IMR-90 (cell line): ENCODE measurements at regions not wholly inside any gene's neighbourhood (a gene's known extent, or its start where the extent isn't known, plus 50 kb on each side); places are given as distances from the start of the nearest gene placed in this dataset.

ENCODE experiments used
- ATAC-seq: fragments of 200-7000 bp; cut with Tn5 transposase; 2 replicates; pipeline ENCODE4 v1.9.1; 2020; ENCODE audit warnings: low read depth, mild to moderate bottlenecking, moderate library complexity
- BruUV-seq: library from RNA; stranded (reverse); fragments of 400-500 nt; replicated peaks from 2 replicates; lab custom pipeline; 2021; lab: Mats Ljungman, UMichigan
- CTCF ChIA-PET: fragments of 300-600 bp; formaldehyde crosslinking; extraction: SDS; loops from one replicate; lab custom pipeline; 2021; ENCODE audit warnings: antibody characterized with exemption; lab: Yijun Ruan, JAX
- POLR2A ChIA-PET: fragments of 300-600 bp; sonication (Branson Sonifier 250); formaldehyde crosslinking; loops from one replicate; lab custom pipeline; 2022; ENCODE audit warnings: antibody characterized with exemption; ENCODE audit not compliant: unreplicated experiment; lab: Charles Lee
- DNase-seq: peaks from one replicate; pipeline ENCODE4 v3.0.0; 2013
- H2AFZ ChIP-seq: replicated peaks from 2 replicates; pipeline ENCODE3; 2013; ENCODE audit warnings: low read length, mild to moderate bottlenecking; ENCODE audit not compliant: poor library complexity
- H2AK5ac ChIP-seq: 2 replicates; pipeline ENCODE4 v1.6.1; 2013; ENCODE audit warnings: low read depth, low read length, inconsistent platforms
- H2AK9ac ChIP-seq: replicated peaks from 2 replicates; pipeline ENCODE3; 2013; ENCODE audit warnings: mild to moderate bottlenecking, low read depth, low read length, moderate library complexity; ENCODE audit not compliant: poor library complexity
- H2BK120ac ChIP-seq: 2 replicates; pipeline ENCODE4 v1.6.1; 2013; ENCODE audit warnings: low read depth, low read length, inconsistent platforms
- H2BK15ac ChIP-seq: 3 replicates; pipeline ENCODE4 v1.6.1; 2013; ENCODE audit warnings: low read depth, low read length, inconsistent platforms
- H2BK20ac ChIP-seq: 2 replicates; pipeline ENCODE4 v1.6.1; 2013; ENCODE audit warnings: low read depth, mild to moderate bottlenecking, inconsistent platforms, low read length, moderate library complexity
- H2BK5ac ChIP-seq: 2 replicates; pipeline ENCODE4 v1.6.1; 2013; ENCODE audit warnings: mild to moderate bottlenecking, low read depth, low read length, inconsistent platforms; ENCODE audit not compliant: poor library complexity, severe bottlenecking
- H3K14ac ChIP-seq: replicated peaks from 2 replicates; pipeline ENCODE4 v1.6.1; 2013; ENCODE audit warnings: low read depth, low read length, inconsistent platforms
- H3K18ac ChIP-seq: 2 replicates; pipeline ENCODE4 v1.6.1; 2013; ENCODE audit warnings: low read depth, low read length, control low read depth
- H3K23ac ChIP-seq: 2 replicates; pipeline ENCODE4 v1.6.1; 2013; ENCODE audit warnings: low read depth, low read length, inconsistent platforms
- H3K27ac ChIP-seq: 2 replicates; pipeline ENCODE4 v1.5.1; 2013; ENCODE audit warnings: mild to moderate bottlenecking, control low read depth, low read length; ENCODE audit not compliant: insufficient read depth
- H3K27me3 ChIP-seq: 2 replicates; pipeline ENCODE4 v1.6.1; 2013; ENCODE audit warnings: low read length; ENCODE audit not compliant: control insufficient read depth, insufficient read depth
- H3K36me3 ChIP-seq: 2 replicates; pipeline ENCODE4 v1.6.1; 2013; ENCODE audit warnings: low read length, mixed read lengths; ENCODE audit not compliant: control insufficient read depth, insufficient read depth
- H3K4ac ChIP-seq: 2 replicates; pipeline ENCODE4 v1.6.1; 2013; ENCODE audit warnings: low read depth, low read length, inconsistent platforms
- H3K4me1 ChIP-seq: 2 replicates; pipeline ENCODE4 v1.6.1; 2013; ENCODE audit warnings: low read length, mixed read lengths; ENCODE audit not compliant: control insufficient read depth, insufficient read depth
- H3K4me2 ChIP-seq: 2 replicates; pipeline ENCODE4 v1.6.1; 2013; ENCODE audit warnings: low read depth, mild to moderate bottlenecking, control low read depth, low read length, moderate library complexity
- H3K4me3 ChIP-seq: 2 replicates; pipeline ENCODE4 v1.5.1; 2013; ENCODE audit warnings: low read depth, mild to moderate bottlenecking, control low read depth, low read length, moderate library complexity; ENCODE audit not compliant: insufficient read depth
- H3K56ac ChIP-seq: 2 replicates; pipeline ENCODE4 v1.6.1; 2013; ENCODE audit warnings: low read length, inconsistent platforms; ENCODE audit not compliant: insufficient read depth; ENCODE audit errors: extremely low read depth
- H3K79me1 ChIP-seq, 2 experiments: 2 replicates each; pipeline ENCODE4 v1.6.1; 2013; ENCODE audit warnings: low read length in 2 of 2, inconsistent platforms in 1 of 2, low read depth in 1 of 2
- H3K9ac ChIP-seq: 2 replicates; pipeline ENCODE4 v1.6.1; 2013; ENCODE audit warnings: low read depth, low read length, control low read depth
- H3K9me1 ChIP-seq: 2 replicates; pipeline ENCODE4 v1.6.1; 2013; ENCODE audit warnings: low read length, inconsistent platforms; ENCODE audit not compliant: insufficient read depth
- H3K9me3 ChIP-seq: 2 replicates; pipeline ENCODE4 v1.6.1; 2013; ENCODE audit warnings: low read length; ENCODE audit not compliant: control insufficient read depth, insufficient read depth
- H4K20me1 ChIP-seq: 2 replicates; pipeline ENCODE4 v1.6.1; 2013; ENCODE audit warnings: low read length, inconsistent platforms; ENCODE audit not compliant: insufficient read depth
- H4K5ac ChIP-seq: 2 replicates; pipeline ENCODE4 v1.6.1; 2013; ENCODE audit warnings: mild to moderate bottlenecking, low read depth, low read length, control low read depth
- H4K8ac ChIP-seq, 2 experiments: 2 replicates each; pipeline ENCODE4 v1.6.1; 2013; ENCODE audit warnings: low read depth in 2 of 2, low read length in 2 of 2, control low read depth in 1 of 2, inconsistent platforms in 1 of 2
- H4K91ac ChIP-seq: 2 replicates; pipeline ENCODE4 v1.6.1; 2013; ENCODE audit warnings: low read depth, low read length, inconsistent platforms; ENCODE audit not compliant: insufficient read depth
- BHLHE40 ChIP-seq: fragments of 150-350 bp; IDR thresholded peaks from 2 replicates; pipeline ENCODE4 v1.6.1; 2016; ENCODE audit warnings: mild to moderate bottlenecking, low read depth, low read length
- CEBPB ChIP-seq: IDR thresholded peaks from 2 replicates; pipeline ENCODE4 v1.6.1; 2012; ENCODE audit warnings: low read depth, low read length, improper control_type of control experiment
- ELK1 ChIP-seq: fragments of 150-350 bp; IDR thresholded peaks from 2 replicates; pipeline ENCODE4 v1.6.1; 2016; ENCODE audit warnings: low read depth, mild to moderate bottlenecking, low read length, moderate library complexity, borderline replicate concordance
- POLR2A ChIP-seq: IDR thresholded peaks from 2 replicates; pipeline ENCODE4 v1.6.1; 2012; ENCODE audit warnings: mild to moderate bottlenecking, low read depth, low read length
- WGBS, 2 experiments: methylation state at CpG; one replicate each; pipeline versions ENCODE4 v1.1.5 to v1.1.7; 2013; ENCODE audit warnings: missing lambda C conversion rate in 2 of 2; ENCODE audit not compliant: insufficient read length in 1 of 2; ENCODE audit errors: extremely low coverage in 2 of 2; 5-methylcytosine and 5-hydroxymethylcytosine counted together
- dilution Hi-C: fragments of 300-500 bp; cut with HindIII; formaldehyde crosslinking; loops from one replicate; pipeline ENCODE4 v1.14.3; 2018; ENCODE audit warnings: low sequenced_read_pairs; ENCODE audit not compliant: unreplicated experiment
- in situ Hi-C: fragments of 300-500 bp; cut with MboI; formaldehyde crosslinking; loops from 3 replicates; pipeline ENCODE4 v1.14.3; 2019; ENCODE audit warnings: low sequenced_read_pairs, inconsistent platforms, mixed read lengths
- intact Hi-C: fragments of 100-400 bp; cut with micrococcal nuclease; formaldehyde crosslinking; loops from 2 replicates; pipeline ENCODE4 v1.10.0; 2022

- Histone ChIP-seq H2AK9ac (no peak overlapping the region), H2AK5ac (no peak overlapping the region), H3K23ac (no peak overlapping the region), H2AFZ (no peak overlapping the region), H4K91ac (no peak overlapping the region), H3K27ac (no peak overlapping the region), H4K5ac (no peak overlapping the region), H3K36me3 (no peaks in the 10 kb centered on the region), H3K4me1 (no peaks in the 10 kb centered on the region), H4K8ac (no peak overlapping the region), H3K4me3 (no peak overlapping the region), H2BK15ac (no peak overlapping the region), H3K79me1 (no peaks in the 10 kb centered on the region), H3K9me1 (no peaks in the 10 kb centered on the region), H3K4ac (no peak overlapping the region), H3K14ac (no peak overlapping the region), H4K20me1 (no peaks in the 10 kb centered on the region), H2BK5ac (no peak overlapping the region), H2BK20ac (no peak overlapping the region), H3K18ac (no peak overlapping the region), H3K9ac (no peak overlapping the region), H2BK120ac (no peak overlapping the region), H3K27me3 (no peaks in the 10 kb centered on the region), H3K9me3 (no peaks in the 10 kb centered on the region), H3K56ac (no peak overlapping the region), H3K4me2 (no peak overlapping the region)
- ChIA-PET CTCF (no interaction called here), POLR2A (no interaction called here)
- DNase-seq (no peak), ATAC-seq (no peak)
- no TSS peak for BruUV-seq
- 30% methylated on average over 2 of the region's 8 CpGs; no CpG with 5 or more reads in 1 of the 2 experiments for WGBS, 2 experiments
- dilution Hi-C loops (no loop called here), in situ Hi-C loops (no loop called here), intact Hi-C loops (no loop called here)
- TF ChIP-seq CEBPB (no peak), POLR2A (no peak), ELK1 (no peak), BHLHE40 (no peak)
Measured at GRCh38 chr10:7007600-7008190, 403.1 kb downstream of the SFMBT2 start.
